ENCODE measurements at regions not wholly inside any gene's neighbourhood (a gene's known extent, or its start where the extent isn't known, plus 50 kb on each side); places are given as distances from the start of the nearest gene placed in this dataset.

DNA sequence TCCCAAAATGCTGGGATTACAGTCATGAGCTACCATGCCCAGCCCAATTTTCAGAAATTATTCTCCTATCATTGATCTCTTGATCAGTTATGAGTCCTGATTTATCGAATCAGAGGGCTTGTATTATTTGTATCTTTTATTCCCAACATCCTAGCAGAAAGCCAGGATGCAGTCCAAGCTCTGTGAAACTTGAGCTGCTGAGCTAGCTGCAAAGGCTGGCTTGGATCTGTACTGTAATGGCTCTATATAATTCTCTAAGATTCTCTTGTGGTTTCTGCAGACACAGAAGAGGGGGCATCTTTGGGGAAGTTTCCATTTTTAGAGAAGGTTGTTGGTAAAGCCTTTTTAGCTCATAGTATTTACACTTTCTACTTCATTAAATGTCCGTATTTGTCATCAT is 227.1 kb downstream of the MAP2K4 start:
- Histone ChIP-seq H3K27ac (ENCODE audit: low read depth, low read length) (no peak overlapping the region), H3K9me3 (ENCODE audit: insufficient read depth, low read depth, low read length) (no peaks in the 10 kb centered on the region), H3K36me3 (ENCODE audit: insufficient read depth, low read length) (no peaks in the 10 kb centered on the region), H3K9ac (ENCODE audit: low read depth, low read length) (no peak overlapping the region), H3K4me1 (ENCODE audit: insufficient read depth, low read length) (no peaks in the 10 kb centered on the region), H3K4me3 (ENCODE audit: low read length) (no peak overlapping the region), H3K27me3 (ENCODE audit: insufficient read depth, low read length) (no peaks in the 10 kb centered on the region)
- WGBS: 98% methylated on average over 2 of the region's 2 CpGs

DNA sequence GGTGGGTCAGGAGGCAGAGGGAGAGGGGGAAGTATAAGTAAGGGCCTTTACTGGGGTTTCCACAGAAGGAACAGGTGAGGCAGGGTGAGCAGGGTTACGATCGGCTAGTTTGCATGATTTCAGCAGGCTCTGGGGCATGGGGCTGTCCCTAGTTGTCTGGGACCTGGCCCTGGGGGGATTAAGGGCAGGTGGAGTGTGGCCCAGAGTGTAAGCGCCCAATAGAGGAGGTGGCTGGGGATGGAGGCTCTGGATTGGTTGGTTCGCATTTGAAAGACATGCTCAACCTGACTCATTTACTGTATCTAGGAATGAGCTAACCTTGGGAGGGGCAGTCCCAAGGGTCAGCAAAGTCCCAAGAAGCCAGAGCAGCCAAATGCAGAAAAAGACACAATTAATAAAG is 230.3 kb downstream of the MAP2K4 start:
- no peaks in the 10 kb centered on the region for H3K36me3 ChIP-seq (ENCODE audit: insufficient read depth, low read length)
- 92% methylated on average over 4 of the region's 4 CpGs for WGBS
- H3K27me3 ChIP-seq (ENCODE audit: insufficient read depth, low read length): no peaks in the 10 kb centered on the region
- no peak overlapping the region for H3K9ac ChIP-seq (ENCODE audit: low read depth, low read length)
- H3K4me1 ChIP-seq (ENCODE audit: insufficient read depth, low read length): no peaks in the 10 kb centered on the region
- H3K27ac ChIP-seq (ENCODE audit: low read depth, low read length): no peak overlapping the region
- no peaks in the 10 kb centered on the region for H3K9me3 ChIP-seq (ENCODE audit: insufficient read depth, low read depth, low read length)
- no peak overlapping the region for H3K4me3 ChIP-seq (ENCODE audit: low read length)

DNA sequence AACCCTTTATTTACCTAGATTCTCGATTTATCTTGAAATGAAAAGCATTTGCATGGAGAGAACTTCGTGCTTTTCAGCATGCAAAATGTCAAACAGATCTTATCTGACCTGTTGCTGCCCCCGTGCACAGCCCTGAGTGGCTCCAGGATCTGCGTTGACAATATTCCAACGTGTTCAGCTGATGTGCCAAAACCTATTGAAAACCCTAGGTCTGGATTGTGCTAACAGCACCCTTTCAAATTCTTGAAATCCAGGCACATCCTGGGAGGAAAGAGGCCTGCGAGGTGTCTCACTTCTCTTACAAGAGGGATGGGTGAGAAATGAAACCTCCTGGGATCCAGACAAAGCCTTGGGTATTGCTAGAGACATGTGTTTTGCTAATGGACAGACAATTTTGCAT is 231.8 kb downstream of the MAP2K4 start:
- no peaks in the 10 kb centered on the region for H3K36me3 ChIP-seq (ENCODE audit: insufficient read depth, low read length)
- no peaks in the 10 kb centered on the region for H3K27me3 ChIP-seq (ENCODE audit: insufficient read depth, low read length)
- 77% methylated on average over 6 of the region's 6 CpGs for WGBS
- H3K27ac ChIP-seq (ENCODE audit: low read depth, low read length): no peak overlapping the region
- H3K9ac ChIP-seq (ENCODE audit: low read depth, low read length): no peak overlapping the region
- no peak overlapping the region for H3K4me3 ChIP-seq (ENCODE audit: low read length)
- H3K9me3 ChIP-seq (ENCODE audit: insufficient read depth, low read depth, low read length): no peaks in the 10 kb centered on the region
- no peaks in the 10 kb centered on the region for H3K4me1 ChIP-seq (ENCODE audit: insufficient read depth, low read length)

DNA sequence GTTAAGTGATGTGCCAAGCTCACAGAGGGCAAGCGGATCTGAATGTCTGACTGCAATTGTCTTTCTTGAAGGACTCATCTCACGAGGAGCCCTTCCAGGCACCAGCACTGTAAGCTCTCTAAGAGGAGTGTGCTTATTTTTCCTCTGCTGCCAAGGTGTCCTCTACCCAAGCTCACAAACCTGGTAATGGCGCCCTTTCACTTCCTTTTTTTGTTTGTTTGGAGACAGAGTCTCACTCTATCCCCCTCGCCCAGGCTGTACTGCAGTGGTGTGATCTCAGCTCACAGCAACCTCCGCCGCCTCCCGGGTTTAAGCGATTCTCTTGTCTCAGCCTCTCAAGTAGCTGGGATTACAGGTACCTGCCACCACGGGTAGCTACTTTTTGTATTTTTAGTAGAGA is 233.8 kb downstream of the MAP2K4 start:
- 96% methylated on average over 9 of the region's 9 CpGs for WGBS
- Histone ChIP-seq H3K27ac (ENCODE audit: low read depth, low read length) (no peak overlapping the region), H3K9ac (ENCODE audit: low read depth, low read length) (no peak overlapping the region), H3K27me3 (ENCODE audit: insufficient read depth, low read length) (no peaks in the 10 kb centered on the region), H3K4me1 (ENCODE audit: insufficient read depth, low read length) (no peaks in the 10 kb centered on the region), H3K4me3 (ENCODE audit: low read length) (no peak overlapping the region), H3K36me3 (ENCODE audit: insufficient read depth, low read length) (no peaks in the 10 kb centered on the region), H3K9me3 (ENCODE audit: insufficient read depth, low read depth, low read length) (no peaks in the 10 kb centered on the region)

DNA sequence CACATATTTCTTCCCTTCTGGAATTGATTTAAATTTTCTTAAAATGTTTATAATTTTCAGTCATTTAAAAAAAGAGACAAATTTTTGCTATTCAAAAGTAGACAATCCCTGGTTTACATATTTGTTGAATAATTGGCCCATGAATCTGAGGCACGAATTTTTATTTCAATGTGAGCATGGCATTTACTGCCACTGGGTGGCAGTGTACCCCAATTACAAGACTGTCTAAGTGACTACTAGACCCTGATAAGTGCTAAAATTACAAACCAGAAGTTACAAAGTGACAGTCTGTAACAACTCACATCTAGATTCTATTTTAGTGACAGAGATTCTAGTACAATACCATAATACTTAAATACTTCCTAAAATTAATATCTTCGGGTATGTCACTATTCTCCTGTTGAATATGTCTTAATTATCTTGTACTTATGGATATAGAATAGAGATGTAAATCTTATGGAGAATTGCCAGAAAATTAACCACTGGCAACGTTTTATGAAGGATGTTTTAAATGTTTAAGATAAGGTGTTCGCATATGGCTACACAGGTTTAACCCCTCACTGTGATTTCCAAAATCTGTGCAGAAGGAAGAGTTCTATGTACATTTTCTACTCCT is 235.8 kb downstream of the MAP2K4 start:
- H3K27me3 ChIP-seq (ENCODE audit: insufficient read depth, low read length): no peaks in the 10 kb centered on the region
- no peaks in the 10 kb centered on the region for H3K36me3 ChIP-seq (ENCODE audit: insufficient read depth, low read length)
- H3K27ac ChIP-seq (ENCODE audit: low read depth, low read length): no peak overlapping the region
- WGBS: 41% methylated on average over 3 of the region's 4 CpGs
- no peaks in the 10 kb centered on the region for H3K4me1 ChIP-seq (ENCODE audit: insufficient read depth, low read length)
- no peak overlapping the region for H3K9ac ChIP-seq (ENCODE audit: low read depth, low read length)
- H3K9me3 ChIP-seq (ENCODE audit: insufficient read depth, low read depth, low read length): peaks cover 4% of the 10 kb centered on the region
- no peak overlapping the region for H3K4me3 ChIP-seq (ENCODE audit: low read length)

DNA sequence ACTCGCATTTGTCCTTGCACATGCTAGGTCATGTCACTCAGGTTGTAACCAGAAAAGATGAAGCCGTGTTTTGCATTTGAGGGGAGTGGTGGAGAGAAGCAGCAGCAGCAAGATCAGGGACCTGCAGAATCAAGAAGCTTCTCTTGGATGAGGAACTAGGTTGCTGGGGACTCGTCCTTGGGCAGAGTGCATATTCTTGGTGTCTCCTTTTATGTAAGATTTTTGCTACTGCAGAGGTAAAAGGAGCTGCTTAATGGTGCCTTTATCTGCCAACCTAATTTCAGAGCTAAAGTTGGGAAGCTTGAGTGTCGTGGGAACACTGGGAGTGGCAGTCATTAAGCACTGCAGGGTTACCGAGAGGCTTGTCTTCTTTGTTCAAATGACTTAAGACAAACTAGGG is 236.5 kb downstream of the MAP2K4 start:
- H3K9me3 ChIP-seq (ENCODE audit: insufficient read depth, low read depth, low read length): peaks cover 11% of the 10 kb centered on the region
- WGBS: 72% methylated on average over 5 of the region's 5 CpGs
- no peak overlapping the region for H3K27ac ChIP-seq (ENCODE audit: low read depth, low read length)
- no peak overlapping the region for H3K4me3 ChIP-seq (ENCODE audit: low read length)
- no peaks in the 10 kb centered on the region for H3K4me1 ChIP-seq (ENCODE audit: insufficient read depth, low read length)
- H3K27me3 ChIP-seq (ENCODE audit: insufficient read depth, low read length): no peaks in the 10 kb centered on the region
- H3K9ac ChIP-seq (ENCODE audit: low read depth, low read length): no peak overlapping the region
- no peaks in the 10 kb centered on the region for H3K36me3 ChIP-seq (ENCODE audit: insufficient read depth, low read length)

DNA sequence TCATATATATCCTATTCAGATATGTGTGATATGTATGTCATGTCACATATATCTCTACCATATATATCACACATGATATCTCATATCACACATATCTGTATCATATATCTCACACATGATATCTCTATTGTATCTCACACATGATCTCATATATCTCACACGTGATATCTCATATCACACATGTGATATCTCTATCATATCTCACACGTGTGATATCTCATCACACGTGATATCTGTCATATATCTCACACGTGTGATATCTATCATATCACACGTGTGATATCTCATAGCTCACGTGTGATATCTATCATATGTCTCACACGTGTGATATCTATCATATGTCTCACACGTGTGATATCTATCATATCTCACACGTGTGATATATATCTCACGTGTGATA is 240.7 kb downstream of the MAP2K4 start:
- Histone ChIP-seq H3K9me3 (ENCODE audit: insufficient read depth, low read depth, low read length) (peaks cover 17% of the 10 kb centered on the region), H3K36me3 (ENCODE audit: insufficient read depth, low read length) (no peaks in the 10 kb centered on the region), H3K4me1 (ENCODE audit: insufficient read depth, low read length) (no peaks in the 10 kb centered on the region), H3K4me3 (ENCODE audit: low read length) (no peak overlapping the region), H3K9ac (ENCODE audit: low read depth, low read length) (no peak overlapping the region), H3K27me3 (ENCODE audit: insufficient read depth, low read length) (no peaks in the 10 kb centered on the region), H3K27ac (ENCODE audit: low read depth, low read length) (no peak overlapping the region)
- 95% methylated on average over 10 of the region's 10 CpGs for WGBS

DNA sequence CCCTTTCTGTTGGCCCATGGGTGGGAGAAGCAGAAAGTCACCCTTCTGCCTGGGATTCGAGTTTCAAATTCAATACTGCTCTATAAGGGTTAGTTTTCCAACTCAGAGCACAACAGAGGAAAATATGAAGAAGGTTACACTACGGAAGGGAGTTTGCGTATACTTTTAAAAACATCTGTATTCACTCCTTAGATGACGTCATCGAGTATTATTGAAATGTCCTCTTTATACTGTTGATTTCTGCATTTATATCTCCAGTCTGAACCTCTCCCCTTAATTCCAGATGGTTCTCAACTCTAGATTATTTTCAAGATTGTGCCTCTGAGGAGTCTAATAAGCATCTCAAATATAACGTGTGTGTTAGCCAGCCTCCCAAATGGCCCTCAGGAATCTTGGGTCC is 249.1 kb downstream of the MAP2K4 start:
- Histone ChIP-seq H3K4me3 (ENCODE audit: low read length) (no peak overlapping the region), H3K9ac (ENCODE audit: low read depth, low read length) (no peak overlapping the region), H3K9me3 (ENCODE audit: insufficient read depth, low read depth, low read length) (peaks cover 4% of the 10 kb centered on the region; the same call in 1 of the 2 replicates), H3K27ac (ENCODE audit: low read depth, low read length) (no peak overlapping the region), H3K36me3 (ENCODE audit: insufficient read depth, low read length) (no peaks in the 10 kb centered on the region), H3K4me1 (ENCODE audit: insufficient read depth, low read length) (no peaks in the 10 kb centered on the region), H3K27me3 (ENCODE audit: insufficient read depth, low read length) (no peaks in the 10 kb centered on the region)
- WGBS: 89% methylated on average over 6 of the region's 6 CpGs

DNA sequence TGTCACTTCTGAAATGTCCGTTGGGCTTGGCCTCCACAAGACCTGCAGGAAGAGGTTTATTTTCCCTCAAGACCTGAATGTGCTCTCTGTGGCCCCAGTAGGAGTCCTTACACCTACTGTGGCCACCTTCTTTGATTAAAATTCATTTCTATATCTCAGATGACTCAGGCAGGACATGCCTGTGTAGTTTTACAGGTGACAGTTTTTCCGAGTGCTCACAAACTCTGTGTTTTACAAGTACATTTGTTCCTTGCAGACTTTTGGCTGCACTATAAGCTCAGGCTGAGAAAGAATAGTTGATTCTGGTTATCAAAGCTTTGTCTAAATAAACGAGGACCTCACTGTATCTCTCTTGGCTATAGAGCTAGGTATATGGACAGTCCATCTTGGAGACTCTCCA is 257.1 kb downstream of the MAP2K4 start:
- no peaks in the 10 kb centered on the region for H3K4me1 ChIP-seq (ENCODE audit: insufficient read depth, low read length)
- 93% methylated on average over 3 of the region's 3 CpGs for WGBS

DNA sequence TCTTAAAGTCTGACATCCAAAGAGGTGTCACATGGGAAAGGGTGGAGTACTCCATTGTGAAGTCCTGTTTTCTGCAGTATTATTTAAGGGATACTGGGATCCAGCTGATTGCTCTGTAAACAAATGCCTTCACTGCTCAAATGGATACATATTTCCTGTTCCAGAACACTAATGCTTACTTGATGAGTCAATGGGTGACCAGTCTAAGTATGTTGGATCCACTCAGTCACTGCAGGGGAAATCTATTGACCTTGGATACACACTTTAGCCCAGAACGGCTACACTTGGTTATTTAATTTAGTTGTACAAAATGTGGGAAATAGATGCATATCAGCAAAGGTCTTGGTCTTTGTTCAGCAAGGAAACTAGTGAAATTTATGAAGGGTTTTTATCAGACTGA is 261.4 kb downstream of the MAP2K4 start:
- no peaks in the 10 kb centered on the region for H3K9me3 ChIP-seq (ENCODE audit: insufficient read depth, low read depth, low read length)
- no peaks in the 10 kb centered on the region for H3K36me3 ChIP-seq (ENCODE audit: insufficient read depth, low read length)
- H3K4me3 ChIP-seq (ENCODE audit: low read length): no peak overlapping the region
- 93% methylated on average over 1 of the region's 1 CpG for WGBS
- H3K27ac ChIP-seq (ENCODE audit: low read depth, low read length): no peak overlapping the region
- H3K4me1 ChIP-seq (ENCODE audit: insufficient read depth, low read length): no peaks in the 10 kb centered on the region
- H3K27me3 ChIP-seq (ENCODE audit: insufficient read depth, low read length): no peaks in the 10 kb centered on the region
- H3K9ac ChIP-seq (ENCODE audit: low read depth, low read length): no peak overlapping the region

More for the DNA sequence above, 257.1 kb downstream of the MAP2K4 start:
- H3K9me3 ChIP-seq (ENCODE audit: insufficient read depth, low read depth, low read length): peaks cover 4% of the 10 kb centered on the region; the same call in 1 of the 2 replicates
- no peak overlapping the region for H3K9ac ChIP-seq (ENCODE audit: low read depth, low read length)
- no peak overlapping the region for H3K27ac ChIP-seq (ENCODE audit: low read depth, low read length)
- no peaks in the 10 kb centered on the region for H3K36me3 ChIP-seq (ENCODE audit: insufficient read depth, low read length)
- no peaks in the 10 kb centered on the region for H3K27me3 ChIP-seq (ENCODE audit: insufficient read depth, low read length)
- H3K4me3 ChIP-seq (ENCODE audit: low read length): no peak overlapping the region

DNA sequence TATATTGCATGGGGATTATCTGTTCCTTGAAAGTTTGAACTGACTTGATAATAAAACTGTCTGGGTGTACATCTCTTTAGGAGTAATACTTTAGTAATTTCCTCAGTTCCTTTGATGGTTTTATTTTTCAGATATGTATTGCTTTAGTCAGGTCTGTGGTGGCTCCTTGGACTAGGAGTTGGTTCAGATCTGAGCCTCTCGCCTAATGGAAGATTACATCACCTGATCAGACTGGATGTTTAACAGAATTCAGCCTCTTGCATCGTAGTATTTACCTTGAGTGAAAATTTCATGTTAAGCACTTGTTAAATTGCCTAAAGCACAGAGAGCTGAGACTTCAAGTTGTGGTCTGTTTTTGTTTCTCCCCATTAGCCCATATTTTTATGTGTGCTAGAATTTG is 267.3 kb downstream of the MAP2K4 start:
- Histone ChIP-seq H3K9ac (ENCODE audit: low read depth, low read length) (no peak overlapping the region), H3K9me3 (ENCODE audit: insufficient read depth, low read depth, low read length) (no peaks in the 10 kb centered on the region), H3K27ac (ENCODE audit: low read depth, low read length) (no peak overlapping the region), H3K27me3 (ENCODE audit: insufficient read depth, low read length) (no peaks in the 10 kb centered on the region), H3K4me1 (ENCODE audit: insufficient read depth, low read length) (no peaks in the 10 kb centered on the region), H3K36me3 (ENCODE audit: insufficient read depth, low read length) (no peaks in the 10 kb centered on the region), H3K4me3 (ENCODE audit: low read length) (no peak overlapping the region)
- WGBS: 50% methylated on average over 2 of the region's 2 CpGs

DNA sequence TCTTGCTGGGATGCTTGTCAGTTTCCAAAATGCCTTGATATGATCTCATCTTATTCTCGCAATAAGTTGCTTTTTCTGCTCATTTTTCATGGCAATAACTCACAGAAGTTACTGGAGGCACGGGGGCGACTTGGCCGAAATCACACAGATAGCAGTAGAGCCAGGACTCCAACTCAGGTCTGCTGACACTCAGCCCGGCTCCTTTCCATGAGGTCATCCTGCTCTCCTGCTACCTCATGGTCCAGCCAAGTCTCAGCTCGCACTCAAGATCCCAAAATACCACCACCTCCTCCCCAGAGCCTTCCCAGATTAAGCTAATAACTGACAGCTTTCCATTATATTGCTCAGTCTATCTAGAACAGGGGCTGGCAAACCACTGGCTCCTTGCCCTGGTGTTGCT is 269.5 kb downstream of the MAP2K4 start:
- H3K4me3 ChIP-seq (ENCODE audit: low read length): no peak overlapping the region
- no peak overlapping the region for H3K9ac ChIP-seq (ENCODE audit: low read depth, low read length)
- H3K4me1 ChIP-seq (ENCODE audit: insufficient read depth, low read length): no peaks in the 10 kb centered on the region
- no peaks in the 10 kb centered on the region for H3K9me3 ChIP-seq (ENCODE audit: insufficient read depth, low read depth, low read length)
- H3K36me3 ChIP-seq (ENCODE audit: insufficient read depth, low read length): no peaks in the 10 kb centered on the region
- no peak overlapping the region for H3K27ac ChIP-seq (ENCODE audit: low read depth, low read length)
- 93% methylated on average over 6 of the region's 6 CpGs for WGBS
- no peaks in the 10 kb centered on the region for H3K27me3 ChIP-seq (ENCODE audit: insufficient read depth, low read length)

Data from HUES64 (cell line).